HEK293T (cell line): ENCODE measurements at regions not wholly inside any gene's neighbourhood (a gene's known extent, or its start where the extent isn't known, plus 50 kb on each side); places are given as distances from the start of the nearest gene placed in this dataset.

Experiments used
- BHLHE40 ChIP-seq: fragments of 450-650 bp; IDR thresholded peaks from 2 replicates; pipeline ENCODE4 v1.6.1; 2016; ENCODE audit warnings: mild to moderate bottlenecking, moderate library complexity, borderline replicate concordance
- ELF4 ChIP-seq: fragments of 450-650 bp; IDR thresholded peaks from 2 replicates; pipeline ENCODE4 v1.6.1; 2017; ENCODE audit warnings: antibody characterized with exemption
- FOXM1 ChIP-seq: fragments of 450-650 bp; IDR thresholded peaks from 2 replicates; pipeline ENCODE4 v1.6.1; 2017; ENCODE audit warnings: mild to moderate bottlenecking, borderline replicate concordance
- NFRKB ChIP-seq: fragments of 450-650 bp; IDR thresholded peaks from 2 replicates; pipeline ENCODE4 v1.6.1; 2016; ENCODE audit warnings: mild to moderate bottlenecking, moderate library complexity

DNA sequence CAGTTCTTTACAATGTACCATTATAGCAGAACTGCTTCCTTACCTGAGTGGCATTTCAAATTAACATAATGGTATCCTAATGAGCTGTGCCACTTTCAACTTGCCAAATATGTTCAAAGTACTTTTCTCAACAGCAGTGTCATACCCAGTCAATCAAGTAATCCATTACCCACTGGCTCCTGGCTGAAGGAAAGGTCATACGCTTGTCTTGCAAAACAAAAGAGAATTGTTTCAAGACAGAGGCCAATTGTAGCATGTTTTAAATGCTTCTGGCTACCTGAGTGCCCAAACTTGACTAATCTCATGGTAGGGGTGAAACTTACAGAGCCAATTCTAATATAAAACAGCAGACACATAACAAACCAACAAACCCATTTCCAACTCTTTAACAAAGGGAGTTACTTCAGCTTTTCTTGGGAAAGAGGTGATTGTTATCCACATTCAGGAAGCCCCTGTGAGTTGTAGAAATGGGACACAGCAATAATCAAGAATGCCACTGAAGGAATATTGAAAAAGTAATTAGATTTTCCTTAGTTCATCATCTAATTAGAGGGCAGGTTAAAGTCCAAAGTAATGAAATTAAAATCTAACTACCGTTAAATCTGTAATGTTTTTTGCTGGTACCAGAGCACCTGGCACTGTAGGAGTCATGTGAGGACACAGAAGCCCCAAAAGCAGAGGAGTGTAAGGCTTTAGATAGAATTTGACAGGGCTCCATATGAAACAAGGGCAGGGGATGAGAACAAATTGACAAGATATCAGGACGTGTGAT lies 241.9 kb downstream of the RWDD3 start:
- TF ChIP-seq BHLHE40 (no peak), FOXM1 (no peak), NFRKB (no peak), ELF4 (no peak)
